Keratinocyte (primary cell): ENCODE measurements at regions not wholly inside any gene's neighbourhood (a gene's known extent, or its start where the extent isn't known, plus 50 kb on each side); places are given as distances from the start of the nearest gene placed in this dataset.

ENCODE experiments used
- DNase-seq: peaks from one replicate; pipeline ENCODE4 v3.0.0-alpha.2; 2011; ENCODE audit warnings: low read depth, missing footprints, low spot score
- FAIRE-seq: peaks from 2 replicates; lab custom pipeline; 2011; peaks lifted over from hg19 to GRCh38; lab: Jason Lieb, UNC
- H2AFZ ChIP-seq: 2 replicates; pipeline ENCODE4 v1.6.0; 2012; ENCODE audit warnings: low read length, control low read depth, inconsistent platforms; ENCODE audit not compliant: control insufficient read depth
- H3K27ac ChIP-seq: 2 replicates; pipeline ENCODE4 v1.5.1; 2011; ENCODE audit warnings: low read length; ENCODE audit not compliant: control insufficient read depth, insufficient read depth
- H3K27me3 ChIP-seq: 3 replicates; pipeline ENCODE4 v1.6.0; 2011; ENCODE audit warnings: low read length; ENCODE audit not compliant: control insufficient read depth, insufficient read depth; ENCODE audit errors: extremely low read depth
- H3K36me3 ChIP-seq, 2 experiments: 2 replicates in 1 of 2; 3 replicates in 1 of 2; pipeline ENCODE4 v1.5.1; 2011; ENCODE audit warnings: low read length in 2 of 2, mild to moderate bottlenecking in 1 of 2; ENCODE audit not compliant: control insufficient read depth in 2 of 2, insufficient read depth in 2 of 2; ENCODE audit errors: extremely low read depth in 1 of 2
- H3K4me1 ChIP-seq: 3 replicates; pipeline ENCODE4 v1.5.1; 2011; ENCODE audit warnings: low read length; ENCODE audit not compliant: control insufficient read depth, insufficient read depth; ENCODE audit errors: extremely low read depth
- H3K4me2 ChIP-seq: 3 replicates; pipeline ENCODE4 v1.6.0; 2011; ENCODE audit warnings: low read depth, low read length; ENCODE audit not compliant: control insufficient read depth, insufficient read depth; ENCODE audit errors: extremely low read depth
- H3K4me3 ChIP-seq, 3 experiments: fragments of 200-600 bp in 1 of 3; sonication (generic) in 1 of 3; 2 replicates in 2 of 3; 3 replicates in 1 of 3; pipeline ENCODE4 v1.5.1; 2011 to 2016; ENCODE audit warnings: low read length in 3 of 3, mild to moderate bottlenecking in 3 of 3, control low read depth in 2 of 3, inconsistent platforms in 1 of 3, low read depth in 1 of 3, mixed read lengths in 1 of 3, mixed run types in 1 of 3, moderate library complexity in 1 of 3; ENCODE audit not compliant: control insufficient read depth in 2 of 3, insufficient read depth in 2 of 3; ENCODE audit errors: extremely low read depth in 1 of 3
- H3K79me2 ChIP-seq: 2 replicates; pipeline ENCODE4 v1.6.0; 2012; ENCODE audit warnings: low read length; ENCODE audit not compliant: control insufficient read depth, insufficient read depth
- H3K9ac ChIP-seq: 3 replicates; pipeline ENCODE4 v1.6.0; 2011; ENCODE audit warnings: low read length; ENCODE audit not compliant: control insufficient read depth, insufficient read depth; ENCODE audit errors: extremely low read depth
- H3K9me1 ChIP-seq: 3 replicates; pipeline ENCODE4 v1.6.0; 2011; ENCODE audit warnings: low read length; ENCODE audit not compliant: control insufficient read depth, insufficient read depth; ENCODE audit errors: extremely low read depth
- H3K9me3 ChIP-seq: 2 replicates; pipeline ENCODE4 v1.5.1; 2012; ENCODE audit warnings: low read depth, low read length; ENCODE audit not compliant: control insufficient read depth
- H4K20me1 ChIP-seq: 3 replicates; pipeline ENCODE4 v1.6.0; 2011; ENCODE audit warnings: low read length; ENCODE audit not compliant: control insufficient read depth, insufficient read depth; ENCODE audit errors: extremely low read depth
- EZH2 ChIP-seq: IDR thresholded peaks from one replicate; pipeline ENCODE4 v1.6.1; 2012; ENCODE audit warnings: inconsistent platforms, mild to moderate bottlenecking, low read length, moderate library complexity
- dilution Hi-C: fragments of 300-500 bp; cut with MboI; formaldehyde crosslinking; loops from one replicate; pipeline ENCODE4 v1.7.0; 2020; ENCODE audit warnings: low sequenced_read_pairs; ENCODE audit not compliant: extremely low pct_ligation_motif_present
- TF ChIP-seq, protein P1 (sequence below), 3 experiments: IDR thresholded peaks in 1 of 3; conservative IDR thresholded peaks in 1 of 3; optimal IDR thresholded peaks in 1 of 3; 2 replicates in 2 of 3; 3 replicates in 1 of 3; pipeline versions ENCODE3 to v1.5.1; 2011; ENCODE audit warnings: low read length in 3 of 3, mild to moderate bottlenecking in 3 of 3, moderate library complexity in 2 of 3, control low read depth in 1 of 3, inconsistent platforms in 1 of 3; ENCODE audit not compliant: insufficient read depth in 2 of 3; ENCODE audit errors: extremely low read depth in 1 of 3

DNA sequence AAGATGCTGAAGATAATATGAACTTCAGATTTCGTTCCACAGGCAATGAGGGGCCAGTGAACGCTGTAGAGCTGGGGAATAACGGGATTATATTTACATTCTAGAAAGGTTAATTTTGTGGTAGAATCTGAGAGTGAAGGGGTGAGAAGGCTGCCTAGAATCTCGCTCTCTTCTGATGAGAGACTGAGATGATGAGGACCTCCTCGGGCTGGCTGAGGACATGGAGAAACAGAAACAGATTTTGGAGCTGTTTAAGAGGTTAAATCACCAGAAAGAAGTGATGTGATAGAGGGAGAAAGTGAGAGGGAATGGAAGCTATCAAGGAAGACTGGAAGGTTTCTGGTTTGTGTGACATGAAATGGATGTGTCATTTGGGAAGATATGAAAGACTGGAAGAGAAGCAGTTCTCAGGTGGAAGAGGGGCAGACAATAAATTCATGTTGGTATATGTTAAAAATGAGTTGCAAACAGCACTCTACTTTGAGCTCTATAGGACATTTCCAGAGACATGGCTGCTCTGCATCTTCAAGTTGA lies 612.6 kb downstream of the ISL1 start:
- Histone ChIP-seq H3K4me1 (no peaks in the 10 kb centered on the region), H3K4me3 (no peak overlapping the region), H3K4me2 (no peak overlapping the region), H2AFZ (no peak overlapping the region), H3K27ac (no peak overlapping the region), H3K79me2 (no peaks in the 10 kb centered on the region), H3K36me3 (no peaks in the 10 kb centered on the region), H4K20me1 (no peaks in the 10 kb centered on the region), H3K27me3 (no peaks in the 10 kb centered on the region), H3K9me1 (no peaks in the 10 kb centered on the region), H3K9ac (no peak overlapping the region), H3K9me3 (no peaks in the 10 kb centered on the region)
- dilution Hi-C loops: no loop called here
- DNase-seq: no peak
- no peak for FAIRE-seq
- no peak for TF ChIP-seq EZH2
- TF ChIP-seq, protein P1, sequence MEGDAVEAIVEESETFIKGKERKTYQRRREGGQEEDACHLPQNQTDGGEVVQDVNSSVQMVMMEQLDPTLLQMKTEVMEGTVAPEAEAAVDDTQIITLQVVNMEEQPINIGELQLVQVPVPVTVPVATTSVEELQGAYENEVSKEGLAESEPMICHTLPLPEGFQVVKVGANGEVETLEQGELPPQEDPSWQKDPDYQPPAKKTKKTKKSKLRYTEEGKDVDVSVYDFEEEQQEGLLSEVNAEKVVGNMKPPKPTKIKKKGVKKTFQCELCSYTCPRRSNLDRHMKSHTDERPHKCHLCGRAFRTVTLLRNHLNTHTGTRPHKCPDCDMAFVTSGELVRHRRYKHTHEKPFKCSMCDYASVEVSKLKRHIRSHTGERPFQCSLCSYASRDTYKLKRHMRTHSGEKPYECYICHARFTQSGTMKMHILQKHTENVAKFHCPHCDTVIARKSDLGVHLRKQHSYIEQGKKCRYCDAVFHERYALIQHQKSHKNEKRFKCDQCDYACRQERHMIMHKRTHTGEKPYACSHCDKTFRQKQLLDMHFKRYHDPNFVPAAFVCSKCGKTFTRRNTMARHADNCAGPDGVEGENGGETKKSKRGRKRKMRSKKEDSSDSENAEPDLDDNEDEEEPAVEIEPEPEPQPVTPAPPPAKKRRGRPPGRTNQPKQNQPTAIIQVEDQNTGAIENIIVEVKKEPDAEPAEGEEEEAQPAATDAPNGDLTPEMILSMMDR (optimal IDR thresholded peaks at IDR 0.05 in 1 of 3, IDR thresholded peaks at IDR 0.05 in 1 of 3, conservative IDR thresholded peaks at IDR 0.05 in 1 of 3; ENCODE audit: extremely low read depth in 1 of 3, insufficient read depth in 2 of 3, low read length in 3 of 3): no peak

DNA sequence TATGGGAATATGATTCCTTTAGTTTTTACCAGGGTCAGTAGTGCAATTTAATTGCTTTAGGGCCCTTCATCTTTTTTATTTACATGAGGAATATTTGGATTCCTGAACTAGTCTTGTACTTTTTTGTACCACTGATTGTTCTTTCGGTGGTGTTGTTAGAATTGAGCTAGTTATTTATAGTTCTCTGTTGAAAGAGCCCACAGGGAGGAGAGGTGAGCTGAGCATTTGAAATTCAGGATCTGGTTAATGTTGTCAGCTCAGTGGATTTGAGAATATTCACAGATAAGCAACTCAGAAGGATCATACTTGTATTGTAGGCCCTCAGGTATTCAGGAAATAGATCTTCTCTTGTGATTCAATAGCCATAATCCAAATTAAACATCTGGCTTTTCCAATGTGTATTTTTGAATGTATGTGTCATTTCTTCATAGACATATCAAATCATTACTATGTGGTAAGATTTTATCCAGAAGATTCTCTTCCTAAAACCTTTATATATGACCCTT lies 613.2 kb downstream of the ISL1 start:
- Histone ChIP-seq H3K9ac (no peak overlapping the region), H4K20me1 (no peaks in the 10 kb centered on the region), H3K27me3 (no peaks in the 10 kb centered on the region), H2AFZ (no peak overlapping the region), H3K27ac (no peak overlapping the region), H3K9me3 (no peaks in the 10 kb centered on the region), H3K4me1 (no peaks in the 10 kb centered on the region), H3K9me1 (no peaks in the 10 kb centered on the region), H3K4me2 (no peak overlapping the region), H3K79me2 (no peaks in the 10 kb centered on the region), H3K4me3 (no peak overlapping the region), H3K36me3 (no peaks in the 10 kb centered on the region)
- DNase-seq: no peak
- TF ChIP-seq, protein P1 (optimal IDR thresholded peaks at IDR 0.05 in 1 of 3, IDR thresholded peaks at IDR 0.05 in 1 of 3, conservative IDR thresholded peaks at IDR 0.05 in 1 of 3; ENCODE audit: extremely low read depth in 1 of 3, insufficient read depth in 2 of 3, low read length in 3 of 3): no peak
- no peak for TF ChIP-seq EZH2
- dilution Hi-C loops: no loop called here
- no peak for FAIRE-seq
